ENCODE measurements at regions not wholly inside any gene's neighbourhood (a gene's known extent, or its start where the extent isn't known, plus 50 kb on each side); places are given as distances from the start of the nearest gene placed in this dataset.

- no peak for DNase-seq
Observed at GRCh38 chr3:31482493-31483200, 50.1 kb upstream of the STT3B start.

Data from hematopoietic multipotent progenitor cell treated with erythropoietin and hydrocortisone succinate and interleukin-3 and kit ligand, for 8 days (in vitro differentiated cells).